ENCODE measurements at regions not wholly inside any gene's neighbourhood (a gene's known extent, or its start where the extent isn't known, plus 50 kb on each side); places are given as distances from the start of the nearest gene placed in this dataset.

GRCh38 chr2:49582946-49583345 is 428.6 kb upstream of the FSHR start:
- Histone ChIP-seq H2BK5ac (ENCODE audit: insufficient read length, low read length) (no peak overlapping the region), H4K20me1 (ENCODE audit: control insufficient read depth, insufficient read depth, insufficient read length) (no peaks in the 10 kb centered on the region), H2BK15ac (ENCODE audit: low read depth, low read length) (no peak overlapping the region), H2AK5ac (ENCODE audit: insufficient read length, low read length) (no peak overlapping the region), H2BK120ac (ENCODE audit: low read depth, low read length, poor library complexity, severe bottlenecking) (no peak overlapping the region), H3K14ac (ENCODE audit: insufficient read depth, low read length) (no peak overlapping the region), H4K5ac (ENCODE audit: insufficient read length, low read depth, low read length) (no peak overlapping the region), H3K4me1 (ENCODE audit: insufficient read depth, low read length) (no peaks in the 10 kb centered on the region), H3K18ac (ENCODE audit: insufficient read length, low read depth, low read length) (no peak overlapping the region), H3K79me1 (ENCODE audit: insufficient read depth, low read depth, low read length, poor library complexity, severe bottlenecking) (no peaks in the 10 kb centered on the region), H3K79me2 (ENCODE audit: insufficient read depth, low read length) (no peaks in the 10 kb centered on the region), H2BK12ac (ENCODE audit: insufficient read length, low read depth, low read length) (no peak overlapping the region), H3K4ac (ENCODE audit: low read depth, low read length) (no peak overlapping the region), H3K27ac (ENCODE audit: insufficient read length, low read depth, low read length) (no peak overlapping the region), H4K91ac (ENCODE audit: insufficient read length, low read depth, low read length) (no peak overlapping the region), H3K23me2 (ENCODE audit: insufficient read length, low read depth, low read length, poor library complexity, severe bottlenecking) (no peaks in the 10 kb centered on the region), H3K56ac (ENCODE audit: insufficient read length, low read depth, low read length) (no peak overlapping the region), H3K9ac (ENCODE audit: extremely low read depth, insufficient read length, low read length) (no peak overlapping the region), H3K23ac (ENCODE audit: insufficient read length, low read depth, low read length) (no peak overlapping the region), H3K9me3 (ENCODE audit: control insufficient read depth, low read depth, low read length) (no peaks in the 10 kb centered on the region), H3K4me2 (ENCODE audit: insufficient read depth, insufficient read length, low read length) (no peak overlapping the region), H3T11ph (ENCODE audit: low read length) (no peak overlapping the region), H2BK20ac (ENCODE audit: low read depth, low read length, poor library complexity, severe bottlenecking) (no peak overlapping the region), H2AFZ (ENCODE audit: low read length) (no peak overlapping the region), H3K27me3 (ENCODE audit: insufficient read depth, low read length) (no peaks in the 10 kb centered on the region), H4K8ac (replicated peaks; ENCODE audit: insufficient read length, low read depth, low read length) (no peak overlapping the region)
- Mint-ChIP-seq H3K4me1 (no peaks in the 10 kb centered on the region), H3K27ac (no peak overlapping the region), H3K4me3 (no peak overlapping the region), H3K36me3 (ENCODE audit: insufficient read depth in 1 of 3, low read depth in 3 of 3) (no peaks in the 10 kb centered on the region; a peak in 1 of 7 replicates), H3K27me3 (ENCODE audit: low read depth) (no peaks in the 10 kb centered on the region), H3K9me3 (no peaks in the 10 kb centered on the region)
- TF ChIP-seq, protein P1, sequence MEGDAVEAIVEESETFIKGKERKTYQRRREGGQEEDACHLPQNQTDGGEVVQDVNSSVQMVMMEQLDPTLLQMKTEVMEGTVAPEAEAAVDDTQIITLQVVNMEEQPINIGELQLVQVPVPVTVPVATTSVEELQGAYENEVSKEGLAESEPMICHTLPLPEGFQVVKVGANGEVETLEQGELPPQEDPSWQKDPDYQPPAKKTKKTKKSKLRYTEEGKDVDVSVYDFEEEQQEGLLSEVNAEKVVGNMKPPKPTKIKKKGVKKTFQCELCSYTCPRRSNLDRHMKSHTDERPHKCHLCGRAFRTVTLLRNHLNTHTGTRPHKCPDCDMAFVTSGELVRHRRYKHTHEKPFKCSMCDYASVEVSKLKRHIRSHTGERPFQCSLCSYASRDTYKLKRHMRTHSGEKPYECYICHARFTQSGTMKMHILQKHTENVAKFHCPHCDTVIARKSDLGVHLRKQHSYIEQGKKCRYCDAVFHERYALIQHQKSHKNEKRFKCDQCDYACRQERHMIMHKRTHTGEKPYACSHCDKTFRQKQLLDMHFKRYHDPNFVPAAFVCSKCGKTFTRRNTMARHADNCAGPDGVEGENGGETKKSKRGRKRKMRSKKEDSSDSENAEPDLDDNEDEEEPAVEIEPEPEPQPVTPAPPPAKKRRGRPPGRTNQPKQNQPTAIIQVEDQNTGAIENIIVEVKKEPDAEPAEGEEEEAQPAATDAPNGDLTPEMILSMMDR (conservative IDR thresholded peaks at IDR 0.05): no peak
- DNase-seq: no peak
- WGBS (ENCODE audit: extremely low coverage, insufficient read length, low lambda C conversion rate): no CpG with 5 or more reads among the region's 5 CpGs
